SK-N-SH (cell line): ENCODE measurements at regions not wholly inside any gene's neighbourhood (a gene's known extent, or its start where the extent isn't known, plus 50 kb on each side); places are given as distances from the start of the nearest gene placed in this dataset.

Experiments
- CTCF ChIA-PET: fragments of 300-600, 350-600 bp; formaldehyde crosslinking; extraction: SDS; loops from one replicate; lab custom pipeline; 2021; lab: Yijun Ruan, JAX
- POLR2A ChIA-PET: fragments of 350-600 bp; sonication (Branson Sonifier 250); formaldehyde crosslinking; extraction: SDS; loops from one replicate; lab custom pipeline; 2020; ENCODE audit warnings: antibody characterized with exemption, inconsistent platforms; lab: Yijun Ruan, JAX
- DNase-seq: peaks from one replicate; pipeline ENCODE4 v3.0.0; 2012
- H2AFZ ChIP-seq: fragments of 200-600 bp; sonication (generic); 2 replicates; pipeline ENCODE4 v1.8.1; 2016; ENCODE audit warnings: antibody characterized with exemption, mild to moderate bottlenecking, low read depth
- H3F3A ChIP-seq: fragments of 200-600 bp; sonication (generic); replicated peaks from 2 replicates; pipeline ENCODE3; 2016; ENCODE audit warnings: antibody characterized with exemption, mild to moderate bottlenecking; ENCODE audit not compliant: insufficient read depth
- H3K27ac ChIP-seq, 2 experiments: fragments of 200-500 bp in 1 of 2; fragments of 200-600 bp in 1 of 2; sonication (Bioruptor generic) in 1 of 2; sonication (generic), shearing (Covaris generic) in 1 of 2; 2 replicates each; pipeline versions ENCODE4 v1.5.1 to v1.6.1; 2014 to 2016; ENCODE audit warnings: low read depth in 2 of 2, inconsistent platforms in 1 of 2, low read length in 1 of 2, mild to moderate bottlenecking in 1 of 2, mixed read lengths in 1 of 2
- H3K27me3 ChIP-seq: fragments of 200-600 bp; sonication (generic), shearing (Covaris generic); 2 replicates; pipeline ENCODE4 v1.6.1; 2016; ENCODE audit warnings: mixed run types; ENCODE audit not compliant: insufficient read depth
- H3K36me3 ChIP-seq, 2 experiments: fragments of 200-500 bp in 1 of 2; fragments of 200-600 bp in 1 of 2; sonication (Bioruptor generic) in 1 of 2; sonication (generic) in 1 of 2; replicated peaks in 1 of 2; 2 replicates each; pipeline versions ENCODE3 to v1.5.1; 2014 to 2016; ENCODE audit warnings: low read length in 1 of 2, mild to moderate bottlenecking in 1 of 2; ENCODE audit not compliant: insufficient read depth in 2 of 2, control insufficient read depth in 1 of 2
- H3K4me1 ChIP-seq, 2 experiments: fragments of 200-500 bp in 1 of 2; fragments of 200-600 bp in 1 of 2; sonication (Bioruptor generic) in 1 of 2; sonication (generic), shearing (Covaris generic) in 1 of 2; 2 replicates each; pipeline versions ENCODE4 v1.5.1 to v1.6.1; 2014 to 2016; ENCODE audit warnings: low read depth in 1 of 2, low read length in 1 of 2, mixed run types in 1 of 2; ENCODE audit not compliant: insufficient read depth in 2 of 2, control insufficient read depth in 1 of 2
- H3K4me2 ChIP-seq: fragments of 200-600 bp; sonication (generic), shearing (Covaris generic); 2 replicates; pipeline ENCODE4 v1.6.1; 2017; ENCODE audit warnings: mixed run types
- H3K4me3 ChIP-seq, 2 experiments: fragments of 200-500 bp in 1 of 2; fragments of 200-600 bp in 1 of 2; sonication (Bioruptor generic) in 1 of 2; sonication (generic), shearing (Covaris generic) in 1 of 2; 2 replicates each; pipeline versions ENCODE4 v1.5.1 to v1.8.1; 2014 to 2016; ENCODE audit warnings: low read depth in 2 of 2, inconsistent platforms in 1 of 2, low read length in 1 of 2, mild to moderate bottlenecking in 1 of 2, mixed read lengths in 1 of 2, moderate library complexity in 1 of 2
- H3K79me2 ChIP-seq: fragments of 200-600 bp; sonication (generic); 2 replicates; pipeline ENCODE4 v1.8.1; 2017; ENCODE audit warnings: mild to moderate bottlenecking; ENCODE audit not compliant: insufficient read depth
- H3K9ac ChIP-seq: fragments of 200-600 bp; sonication (generic); 2 replicates; pipeline ENCODE4 v1.6.1; 2017; ENCODE audit warnings: mixed run types
- H3K9me2 ChIP-seq: fragments of 200-600 bp; sonication (generic); 2 replicates; pipeline ENCODE4 v1.6.1; 2017; ENCODE audit warnings: mixed run types
- H3K9me3 ChIP-seq: fragments of 200-600 bp; sonication (generic); 2 replicates; pipeline ENCODE4 v1.6.1; 2017; ENCODE audit warnings: mixed run types, mild to moderate bottlenecking, moderate library complexity
- H4K20me1 ChIP-seq: fragments of 200-600 bp; sonication (generic); 2 replicates; pipeline ENCODE4 v1.6.1; 2017; ENCODE audit warnings: mild to moderate bottlenecking, mixed run types; ENCODE audit not compliant: insufficient read depth
- CHD2 ChIP-seq: fragments of 150-350 bp; IDR thresholded peaks from 2 replicates; pipeline ENCODE4 v1.6.1; 2018; ENCODE audit warnings: low read length; ENCODE audit not compliant: partially characterized antibody
- EP300 ChIP-seq, 2 experiments: IDR thresholded peaks; 2 replicates each; pipeline versions ENCODE4 v1.4.0 to v1.6.1; 2012; ENCODE audit warnings: borderline replicate concordance in 1 of 2, low read depth in 1 of 2, low read length in 1 of 2
- FOXJ3 ChIP-seq: sonication (generic); formaldehyde crosslinking; IDR thresholded peaks from 2 replicates; pipeline ENCODE4 v1.5.1; 2020; ENCODE audit warnings: mild to moderate bottlenecking, missing genetic modification reagents
- FOXM1 ChIP-seq: IDR thresholded peaks from 2 replicates; pipeline ENCODE4 v1.4.0; 2012; ENCODE audit warnings: low read depth, mild to moderate bottlenecking
- MAX ChIP-seq: IDR thresholded peaks from 2 replicates; pipeline ENCODE4 v1.4.0; 2012; ENCODE audit warnings: low read depth
- NFIC ChIP-seq: IDR thresholded peaks from 2 replicates; pipeline ENCODE4 v1.4.0; 2012; ENCODE audit warnings: borderline replicate concordance
- PBX3 ChIP-seq: IDR thresholded peaks from 2 replicates; pipeline ENCODE4; 2012
- POLR2AphosphoS5 ChIP-seq: IDR thresholded peaks from 2 replicates; pipeline ENCODE4 v1.6.1; 2012; ENCODE audit warnings: low read depth, low read length
- RFX5 ChIP-seq: IDR thresholded peaks from 2 replicates; pipeline ENCODE4 v1.6.1; 2012; ENCODE audit warnings: mild to moderate bottlenecking, improper control_type of control experiment, low read length
- RXRA ChIP-seq: IDR thresholded peaks from 2 replicates; pipeline ENCODE4 v1.4.0; 2012; ENCODE audit warnings: low read depth, mild to moderate bottlenecking, borderline replicate concordance
- SIN3A ChIP-seq: IDR thresholded peaks from 2 replicates; pipeline ENCODE4 v1.6.1; 2012; ENCODE audit warnings: low read depth, mild to moderate bottlenecking, low read length, moderate library complexity, borderline replicate concordance
- SMC3 ChIP-seq: IDR thresholded peaks from 2 replicates; pipeline ENCODE4 v1.6.1; 2012; ENCODE audit warnings: low read depth, low read length, improper control_type of control experiment
- USF1 ChIP-seq: IDR thresholded peaks from 2 replicates; pipeline ENCODE4 v1.4.0; 2012; ENCODE audit warnings: low read depth, borderline replicate concordance
- WGBS: methylation state at CpG from one replicate; pipeline ENCODE4 v1.1.6; 2017; ENCODE audit warnings: low lambda C conversion rate; 5-methylcytosine and 5-hydroxymethylcytosine counted together

GRCh38 chr2:7866104-7866503, 815.8 kb upstream of the ID2 start:
- H3K27ac ChIP-seq, result no peak overlapping the region
- H3K4me3 ChIP-seq, result no peak overlapping the region
- no peaks in the 10 kb centered on the region for H3K27me3 ChIP-seq
- ChIA-PET POLR2A (no interaction called here), CTCF (no interaction called here)
- 76% methylated on average over 3 of the region's 3 CpGs for WGBS
- H3K4me1 ChIP-seq, result no peaks in the 10 kb centered on the region; a peak in 1 of 4 replicates
- H3K79me2 ChIP-seq, result no peaks in the 10 kb centered on the region
- no peak overlapping the region for H2AFZ ChIP-seq
- H3K4me2 ChIP-seq, result no peak overlapping the region
- no peaks in the 10 kb centered on the region for H3K9me3 ChIP-seq
- no peaks in the 10 kb centered on the region for H3K9me2 ChIP-seq
- TF ChIP-seq RXRA, result no peak
- TF ChIP-seq SIN3A, result no peak
- no peak for TF ChIP-seq NFIC
- TF ChIP-seq, all 33 proteins: peak for 0
- DNase-seq, result no peak
- Histone ChIP-seq H3F3A (no peaks in the 10 kb centered on the region), H3K36me3 (no peaks in the 10 kb centered on the region), H3K9ac (no peak overlapping the region), H4K20me1 (no peaks in the 10 kb centered on the region)

- H2AFZ ChIP-seq, result no peak overlapping the region
- H3K4me1 ChIP-seq, result no peaks in the 10 kb centered on the region; a peak in 1 of 4 replicates
- H3K9ac ChIP-seq, result no peak overlapping the region
- 63% methylated on average over 2 of the region's 2 CpGs for WGBS
- H3K27ac ChIP-seq, result no peak overlapping the region
- H3K9me3 ChIP-seq, result no peaks in the 10 kb centered on the region
- no peak overlapping the region for H3K4me2 ChIP-seq
- ChIA-PET POLR2A (no interaction called here), CTCF (interaction anchor here (1.4 kb wide), 1 partner anchor 23 kb away, joined by 4 read pairs; no protein-coding TSS in a partner anchor)
- TF ChIP-seq CHD2, result no peak
- TF ChIP-seq POLR2AphosphoS5, result no peak
- TF ChIP-seq RFX5, result no peak
- no peak for TF ChIP-seq USF1
- no peak for TF ChIP-seq PBX3
- TF ChIP-seq EP300 (IDR thresholded peaks at IDR 0.05; ENCODE audit: borderline replicate concordance in 1 of 2, low read depth in 1 of 2, low read length in 1 of 2), result no peak
- TF ChIP-seq MAX, result no peak
- TF ChIP-seq NFIC, result no peak
- TF ChIP-seq FOXJ3, result no peak
- TF ChIP-seq SMC3, result no peak
- no peak for TF ChIP-seq FOXM1
- H3K79me2 ChIP-seq, result no peaks in the 10 kb centered on the region
- H3K4me3 ChIP-seq, result no peak overlapping the region
- no peaks in the 10 kb centered on the region for H3K36me3 ChIP-seq
- H4K20me1 ChIP-seq, result no peaks in the 10 kb centered on the region
- no peaks in the 10 kb centered on the region for H3F3A ChIP-seq
- H3K27me3 ChIP-seq, result no peaks in the 10 kb centered on the region
- DNase-seq, result no peak
- H3K9me2 ChIP-seq, result no peaks in the 10 kb centered on the region
These were observed 815.0 kb upstream of the ID2 start for GRCh38 chr2:7866825-7867224.
